GM04503 (cell line): ENCODE measurements at regions not wholly inside any gene's neighbourhood (a gene's known extent, or its start where the extent isn't known, plus 50 kb on each side); places are given as distances from the start of the nearest gene placed in this dataset.
"Not testable (repeated sequence)": the region's sequence is repeated elsewhere in the genome, so short reads cannot be mapped to it uniquely, and the experiment has no call there.

Source experiments
- DNase-seq: peaks from one replicate; pipeline ENCODE4 v3.0.0-alpha.2; 2012; ENCODE audit warnings: low read depth

DNA sequence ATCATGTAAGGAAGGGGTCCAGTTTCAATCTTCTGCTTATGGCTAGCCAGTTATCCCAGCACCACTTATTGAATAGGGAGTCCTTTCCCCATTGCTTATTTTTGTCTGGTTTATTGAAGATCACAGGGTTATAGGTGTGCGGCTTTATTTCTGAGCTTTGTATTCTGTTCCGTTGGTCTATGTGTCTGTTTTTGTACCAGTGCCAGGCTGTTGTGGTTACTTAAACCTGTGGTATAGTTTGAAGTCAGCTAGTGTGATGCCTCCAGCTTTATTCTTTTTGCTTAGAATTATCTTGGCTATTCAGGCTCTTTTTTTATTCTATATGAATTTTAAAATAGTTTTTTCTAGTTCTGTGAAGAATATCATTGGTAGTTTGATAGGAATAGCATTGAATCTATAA is 234.6 kb upstream of the CASK start:
- DNase-seq = not testable (repeated sequence)

GRCh38 chrX:42151808-42152207 is 228.5 kb upstream of the CASK start:
- DNase-seq = no peak

DNA sequence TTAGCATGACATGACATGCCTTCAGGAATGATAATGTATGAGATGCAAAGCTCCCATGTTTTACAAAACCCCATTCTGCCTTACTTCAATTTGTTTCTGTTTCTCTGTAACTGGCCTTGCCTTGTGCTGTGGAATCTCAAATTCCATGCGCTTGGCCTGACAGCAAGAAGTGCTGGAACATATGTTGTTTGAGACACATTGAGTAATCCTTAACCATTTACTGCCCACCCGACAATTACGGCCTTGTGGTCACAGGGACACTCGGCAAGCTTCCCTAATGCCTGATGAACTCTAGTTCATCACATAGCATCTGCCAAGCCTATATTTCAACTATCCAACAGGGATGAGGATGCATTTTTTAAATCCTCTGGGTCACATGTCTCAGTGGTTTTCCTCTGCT is 226.4 kb upstream of the CASK start:
- peak; percentile 12 for DNase-seq

DNA sequence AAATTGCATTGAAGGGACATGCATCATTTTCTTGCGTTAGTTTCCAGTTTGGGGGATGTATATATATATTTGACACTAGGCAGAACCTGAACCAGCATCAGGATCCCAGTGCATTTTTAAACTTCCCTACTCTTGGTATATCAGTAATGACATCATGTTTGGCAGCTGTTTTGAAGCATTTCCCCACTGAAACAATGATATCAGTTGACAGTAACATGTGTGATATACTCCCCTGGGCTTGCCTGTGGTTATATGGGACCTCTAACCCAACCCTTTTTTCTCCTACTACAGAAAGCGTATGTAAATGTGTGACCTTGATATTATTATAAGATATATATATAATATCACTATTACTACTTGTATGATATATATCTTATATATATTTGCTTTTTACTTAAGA is 225.9 kb upstream of the CASK start:
- no peak for DNase-seq

DNA sequence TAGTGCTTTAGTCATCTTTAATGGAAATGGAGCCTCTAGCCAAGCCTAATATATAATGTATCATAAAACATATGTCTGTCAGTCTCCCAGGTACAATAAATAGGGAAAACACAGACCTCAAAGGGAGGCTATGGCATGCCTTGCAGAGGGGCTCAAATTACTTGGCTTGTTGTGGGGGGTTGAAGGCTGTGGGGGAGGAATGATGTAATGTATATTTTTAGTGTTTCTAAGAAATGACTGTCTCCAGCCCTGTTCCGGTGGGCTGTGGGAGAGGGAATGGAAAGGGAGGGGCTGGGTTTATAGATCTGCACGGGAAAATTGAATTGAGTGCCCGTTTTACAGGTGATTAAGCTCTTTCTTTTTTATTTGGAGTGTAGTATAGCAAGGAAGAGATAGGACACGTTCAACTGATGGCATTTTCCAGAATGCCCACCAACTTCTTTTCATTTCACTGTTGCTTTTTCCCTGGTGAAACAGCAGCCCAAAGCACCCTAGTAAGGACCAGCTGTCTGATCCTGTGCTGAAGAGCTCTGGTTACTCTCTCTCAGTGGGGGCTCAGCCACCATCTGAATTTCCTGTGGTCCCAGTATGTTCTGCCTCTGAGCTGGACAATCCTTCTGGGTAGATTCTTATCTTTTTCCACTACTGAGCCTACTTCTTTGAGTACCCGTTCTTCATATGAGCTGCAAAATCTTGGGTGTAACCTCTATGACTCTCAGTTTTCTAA is 220.7 kb upstream of the CASK start:
- no peak for DNase-seq

DNA sequence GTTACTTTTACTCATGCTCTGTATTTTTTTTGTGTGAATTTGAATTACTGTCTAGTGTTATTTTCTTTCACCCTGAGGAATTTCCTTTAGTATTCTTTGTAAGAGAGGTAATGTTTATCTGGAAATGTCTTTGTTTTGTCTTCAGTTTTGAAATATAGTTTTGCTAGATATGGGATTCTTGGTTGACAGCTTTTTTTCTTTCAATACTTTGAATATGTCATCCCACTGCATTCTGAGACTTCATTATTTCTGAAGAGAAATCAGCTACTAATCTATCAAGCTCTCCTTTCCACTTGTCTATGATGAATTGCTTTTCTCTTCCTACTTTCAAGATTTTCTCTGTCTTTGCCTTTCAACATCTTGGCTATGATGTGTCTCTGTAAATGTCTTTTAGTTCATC is 217.0 kb upstream of the CASK start:
- DNase-seq = no peak

GRCh38 chrX:42135583-42136228 is 212.4 kb upstream of the CASK start:
- DNase-seq = no peak

DNA sequence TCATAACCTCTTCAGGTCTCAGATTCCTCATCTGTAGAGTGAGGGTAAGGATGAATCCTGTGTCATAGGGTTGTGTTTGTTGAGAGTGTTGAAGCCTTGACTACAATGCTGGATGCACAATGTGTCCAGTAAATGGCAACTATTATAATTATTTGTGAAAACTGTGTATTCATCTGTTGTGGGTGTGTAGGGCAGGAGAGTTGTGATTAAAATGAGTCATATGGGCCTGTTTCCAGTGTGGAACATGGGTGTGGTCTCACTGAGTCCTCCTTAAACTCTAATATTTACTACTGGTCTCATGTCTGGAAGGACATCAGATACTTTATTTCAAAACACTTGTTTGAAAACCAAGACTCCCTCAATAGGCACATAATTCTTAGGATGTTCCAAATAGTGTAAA is 208.5 kb upstream of the CASK start:
- no peak for DNase-seq

DNA sequence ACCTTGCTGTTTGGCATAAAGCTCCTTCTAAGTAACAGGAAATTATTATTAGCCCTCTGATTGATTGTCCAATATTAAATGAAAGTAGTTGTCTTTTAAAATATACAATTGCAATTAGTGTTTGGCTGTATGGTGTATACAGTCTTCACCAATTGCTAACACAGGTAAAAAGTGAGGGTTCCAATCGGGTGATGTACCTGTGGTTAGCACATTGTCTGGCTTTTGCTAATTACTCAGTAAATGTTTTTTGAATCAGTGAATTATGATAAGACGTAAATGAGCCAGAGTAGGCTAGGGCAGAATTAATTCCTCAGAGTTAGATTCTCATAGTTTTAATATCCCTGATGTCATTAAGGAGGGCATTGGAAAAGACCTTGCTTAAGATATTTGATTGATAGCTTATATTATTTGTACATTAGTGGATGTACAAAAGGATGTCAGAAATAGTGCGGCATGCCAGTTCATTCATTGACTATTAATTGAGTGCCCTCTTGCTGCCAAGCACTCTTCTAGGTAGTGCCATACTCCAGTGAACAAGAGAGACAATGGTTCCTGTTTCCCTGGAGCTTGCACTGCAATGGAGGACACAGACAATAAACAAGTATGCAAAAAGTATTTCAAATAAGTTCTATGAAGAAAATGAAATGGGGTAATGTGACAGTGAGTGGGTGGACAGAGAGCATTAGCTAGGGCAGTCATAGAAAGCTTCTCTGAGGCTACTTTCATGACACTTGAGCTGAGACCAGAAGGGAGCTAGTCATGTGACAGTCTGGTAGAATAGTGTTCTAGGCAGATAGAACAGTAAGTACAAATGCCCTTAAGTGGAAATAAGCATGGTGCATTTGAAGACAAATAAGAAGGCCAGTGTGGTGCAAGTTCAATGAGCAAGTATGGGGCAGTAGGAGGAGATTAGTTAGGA is 205.9 kb upstream of the CASK start:
- DNase-seq = no peak

DNA sequence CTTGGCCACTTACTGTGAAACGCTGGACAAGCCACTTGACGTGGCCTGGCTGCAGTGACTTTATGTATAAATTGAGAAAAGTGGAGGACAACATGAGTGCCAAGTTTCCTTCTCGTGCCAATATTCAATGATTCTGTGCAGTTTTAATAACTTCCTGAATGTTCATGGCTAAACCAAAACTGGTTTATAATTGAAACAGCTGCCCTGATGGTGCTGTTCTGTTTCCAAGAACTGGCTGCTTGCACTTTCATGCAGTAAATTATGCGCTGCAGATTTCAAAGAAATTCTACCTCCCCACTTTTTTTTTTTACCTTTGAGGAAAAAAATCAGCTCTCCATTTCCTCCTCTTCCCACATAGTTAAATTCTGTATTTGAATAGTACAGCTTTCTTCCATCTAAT is 205.2 kb upstream of the CASK start:
- no peak for DNase-seq

- DNase-seq = no peak
Measured at GRCh38 chrX:42128020-42128419, 204.7 kb upstream of the CASK start.

DNA sequence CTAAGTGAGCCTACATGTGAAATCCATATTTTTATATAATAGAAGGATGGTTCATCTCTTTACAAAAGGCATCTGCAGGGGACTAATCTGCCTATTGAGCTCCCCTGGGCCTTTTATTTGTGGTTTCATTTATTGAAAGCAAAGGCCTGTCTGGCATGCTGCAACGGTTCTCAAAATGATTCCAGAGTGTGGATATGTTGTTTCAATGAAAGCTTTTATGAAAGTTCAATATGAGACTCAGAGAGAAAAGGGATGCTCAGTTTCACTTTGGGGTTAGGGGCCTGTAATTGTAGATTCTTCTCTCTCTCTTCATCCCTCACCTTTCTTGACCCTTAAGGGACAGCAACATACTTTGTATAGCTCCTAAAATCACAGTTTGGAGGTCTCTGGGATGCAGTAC is 204.2 kb upstream of the CASK start:
- no peak for DNase-seq

DNA sequence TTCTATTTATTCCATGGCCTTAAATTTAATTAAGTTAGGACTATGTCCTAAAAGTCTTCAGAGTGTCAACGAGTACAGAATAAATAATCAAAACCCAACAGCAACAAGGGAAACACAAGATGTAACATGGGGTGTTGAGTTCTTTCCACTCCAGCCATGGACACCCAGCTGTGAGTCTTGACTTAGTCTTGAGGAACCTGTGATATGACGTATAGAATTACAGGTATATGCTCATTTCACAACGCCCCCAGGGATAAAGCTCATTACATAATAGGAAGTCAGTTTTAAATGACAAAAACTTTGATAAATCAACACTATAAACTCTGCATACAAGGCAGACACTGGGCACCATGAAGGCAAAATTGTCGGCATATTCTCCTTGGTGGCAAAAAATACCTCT is 200.0 kb upstream of the CASK start:
- DNase-seq = no peak

GRCh38 chrX:42119076-42119475 is 195.7 kb upstream of the CASK start:
- DNase-seq = no peak

GRCh38 chrX:42117318-42117717 is 194.0 kb upstream of the CASK start:
- no peak for DNase-seq

DNA sequence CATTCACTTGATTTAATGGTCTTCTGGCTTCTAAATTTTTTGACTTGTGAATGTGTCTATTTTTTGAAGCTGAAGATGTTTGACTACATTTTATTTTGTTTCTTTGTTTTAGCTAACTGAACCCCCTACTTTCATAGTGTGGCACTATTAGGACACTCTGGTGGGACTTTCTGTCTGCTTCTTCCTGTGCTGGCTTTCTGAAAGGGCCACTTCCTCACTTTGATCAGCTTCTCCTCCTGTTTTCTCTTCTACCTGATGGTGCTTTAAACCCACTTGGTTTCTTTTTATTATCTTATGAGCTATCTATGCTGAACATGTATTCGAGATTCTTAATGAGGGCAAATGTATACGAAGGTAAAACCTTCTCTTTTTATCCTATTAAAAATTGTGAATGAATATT is 186.1 kb upstream of the CASK start:
- DNase-seq = no peak

GRCh38 chrX:42107495-42108488 is 184.4 kb upstream of the CASK start:
- DNase-seq = no peak

DNA sequence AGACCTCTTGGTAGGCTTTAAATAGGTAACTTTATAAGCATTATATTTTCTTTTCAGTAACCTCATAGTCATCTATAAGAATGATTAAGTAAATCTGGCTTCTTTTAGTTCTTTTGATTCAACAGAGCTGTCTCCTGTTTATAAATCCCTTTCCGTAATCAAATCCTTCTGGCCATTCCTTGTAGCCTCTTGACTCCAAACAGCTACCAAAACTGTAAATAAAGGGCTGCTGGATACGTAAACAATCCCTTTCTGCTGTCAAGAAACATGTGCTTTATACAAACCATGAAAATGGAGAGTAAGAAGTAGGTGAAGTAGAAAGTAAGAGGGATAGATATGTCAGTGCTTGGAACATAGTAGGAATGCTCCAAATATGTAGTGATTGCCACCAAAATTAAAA is 183.2 kb upstream of the CASK start:
- no peak for DNase-seq

- DNase-seq = no peak
Measured at GRCh38 chrX:42102586-42103282, 179.4 kb upstream of the CASK start.

DNA sequence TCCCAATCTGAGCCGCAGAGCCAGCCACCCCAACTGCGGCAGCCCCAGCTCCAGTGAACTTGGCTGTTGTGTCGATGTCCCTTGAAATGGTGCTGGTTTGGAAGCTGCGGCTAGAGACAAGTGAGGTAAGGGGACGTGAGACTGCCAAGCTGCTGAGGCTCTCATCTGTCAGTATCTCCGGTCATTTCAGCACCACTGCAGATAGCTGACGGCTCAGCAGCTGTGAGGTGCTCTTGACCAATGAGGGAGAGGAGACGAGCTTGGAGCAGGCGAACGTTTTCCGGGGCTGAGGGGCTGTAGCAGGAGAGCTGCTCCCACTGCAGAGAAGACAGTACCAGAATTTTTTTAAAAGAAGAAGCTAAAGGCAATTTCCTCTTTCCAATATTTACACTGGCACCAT is 175.5 kb upstream of the CASK start:
- no peak for DNase-seq

GRCh38 chrX:42097486-42097885 is 174.1 kb upstream of the CASK start:
- no peak for DNase-seq
